ENCODE measurements at regions not wholly inside any gene's neighbourhood (a gene's known extent, or its start where the extent isn't known, plus 50 kb on each side); places are given as distances from the start of the nearest gene placed in this dataset.

- Histone ChIP-seq H3K4me2 (ENCODE audit: low read length) (no peak overlapping the region), H3K79me2 (replicated peaks; ENCODE audit: insufficient read depth, low read length) (no peaks in the 10 kb centered on the region), H2AFZ (ENCODE audit: low read depth, low read length) (no peak overlapping the region), H3F3A (ENCODE audit: insufficient read depth, low read length, poor library complexity, severe bottlenecking) (no peaks in the 10 kb centered on the region), H3K9me3 (ENCODE audit: low read length) (no peaks in the 10 kb centered on the region), H3K27ac (ENCODE audit: low read length) (no peak overlapping the region), H4K20me1 (ENCODE audit: insufficient read depth) (no peaks in the 10 kb centered on the region), H3K9ac (ENCODE audit: low read length) (no peak overlapping the region), H3K36me3 (ENCODE audit: insufficient read depth, low read length) (no peaks in the 10 kb centered on the region), H3K27me3 (ENCODE audit: insufficient read depth, low read depth, low read length) (no peaks in the 10 kb centered on the region), H3K4me3 (ENCODE audit: low read length) (no peak overlapping the region), H3K9me2 (ENCODE audit: insufficient read depth, low read length) (no peaks in the 10 kb centered on the region)
- TF ChIP-seq TAF1 (IDR thresholded peaks at IDR 0.05; ENCODE audit: low read depth) = no peak
- no peak for TF ChIP-seq EP300 (conservative IDR thresholded peaks at IDR 0.05; ENCODE audit: poor library complexity, severe bottlenecking)
- no peak for TF ChIP-seq RAD21 (conservative IDR thresholded peaks at IDR 0.05)
- TF ChIP-seq MXI1 (conservative IDR thresholded peaks at IDR 0.05; ENCODE audit: poor library complexity, severe bottlenecking) = no peak
- TF ChIP-seq SMC3 (conservative IDR thresholded peaks at IDR 0.05; ENCODE audit: poor library complexity) = no peak
- TF ChIP-seq CTCF (IDR thresholded peaks at IDR 0.05; ENCODE audit: poor library complexity, severe bottlenecking) = no peak
- no peak for TF ChIP-seq EZH2 (IDR thresholded peaks at IDR 0.05; ENCODE audit: borderline replicate concordance, insufficient read depth, low read length, poor library complexity, severe bottlenecking)
- TF ChIP-seq POLR2AphosphoS5 (IDR thresholded peaks at IDR 0.05) = no peak
- TF ChIP-seq REST (IDR thresholded peaks at IDR 0.05; ENCODE audit: borderline replicate concordance) = no peak
Observed at GRCh38 chr2:173762864-173763263, 202.3 kb downstream of the SP3 start.

GRCh38 chr2:173763641-173764040 is 201.5 kb downstream of the SP3 start:
- H3K27ac ChIP-seq (ENCODE audit: low read length) = no peak overlapping the region
- no peak for TF ChIP-seq CTCF (IDR thresholded peaks at IDR 0.05; ENCODE audit: poor library complexity, severe bottlenecking)
- TF ChIP-seq EZH2 (IDR thresholded peaks at IDR 0.05; ENCODE audit: borderline replicate concordance, insufficient read depth, low read length, poor library complexity, severe bottlenecking) = no peak
- no peak for TF ChIP-seq POLR2AphosphoS5 (IDR thresholded peaks at IDR 0.05)
- no peak for TF ChIP-seq SMC3 (conservative IDR thresholded peaks at IDR 0.05; ENCODE audit: poor library complexity)
- no peak for TF ChIP-seq TAF1 (IDR thresholded peaks at IDR 0.05; ENCODE audit: low read depth)
- TF ChIP-seq REST (IDR thresholded peaks at IDR 0.05; ENCODE audit: borderline replicate concordance) = no peak
- TF ChIP-seq RAD21 (conservative IDR thresholded peaks at IDR 0.05) = no peak
- TF ChIP-seq MXI1 (conservative IDR thresholded peaks at IDR 0.05; ENCODE audit: poor library complexity, severe bottlenecking) = no peak
- TF ChIP-seq EP300 (conservative IDR thresholded peaks at IDR 0.05; ENCODE audit: poor library complexity, severe bottlenecking) = no peak

More at GRCh38 chr2:173763641-173764040, 201.5 kb downstream of the SP3 start:
- H3K9me2 ChIP-seq (ENCODE audit: insufficient read depth, low read length) = no peaks in the 10 kb centered on the region
- no peaks in the 10 kb centered on the region for H3K36me3 ChIP-seq (ENCODE audit: insufficient read depth, low read length)
- no peaks in the 10 kb centered on the region for H3K27me3 ChIP-seq (ENCODE audit: insufficient read depth, low read depth, low read length)
- H3F3A ChIP-seq (ENCODE audit: insufficient read depth, low read length, poor library complexity, severe bottlenecking) = no peaks in the 10 kb centered on the region
- no peak overlapping the region for H3K9ac ChIP-seq (ENCODE audit: low read length)
- no peaks in the 10 kb centered on the region for H4K20me1 ChIP-seq (ENCODE audit: insufficient read depth)
- H2AFZ ChIP-seq (ENCODE audit: low read depth, low read length) = no peak overlapping the region
- H3K9me3 ChIP-seq (ENCODE audit: low read length) = no peaks in the 10 kb centered on the region
- no peaks in the 10 kb centered on the region for H3K79me2 ChIP-seq (replicated peaks; ENCODE audit: insufficient read depth, low read length)
- no peak overlapping the region for H3K4me3 ChIP-seq (ENCODE audit: low read length)
- H3K4me2 ChIP-seq (ENCODE audit: low read length) = no peak overlapping the region

Measured in neural cell (in vitro differentiated cells).